ENCODE measurements at regions not wholly inside any gene's neighbourhood (a gene's known extent, or its start where the extent isn't known, plus 50 kb on each side); places are given as distances from the start of the nearest gene placed in this dataset.
"Not testable (repeated sequence)": the region's sequence is repeated elsewhere in the genome, so short reads cannot be mapped to it uniquely, and the experiment has no call there.

DNA sequence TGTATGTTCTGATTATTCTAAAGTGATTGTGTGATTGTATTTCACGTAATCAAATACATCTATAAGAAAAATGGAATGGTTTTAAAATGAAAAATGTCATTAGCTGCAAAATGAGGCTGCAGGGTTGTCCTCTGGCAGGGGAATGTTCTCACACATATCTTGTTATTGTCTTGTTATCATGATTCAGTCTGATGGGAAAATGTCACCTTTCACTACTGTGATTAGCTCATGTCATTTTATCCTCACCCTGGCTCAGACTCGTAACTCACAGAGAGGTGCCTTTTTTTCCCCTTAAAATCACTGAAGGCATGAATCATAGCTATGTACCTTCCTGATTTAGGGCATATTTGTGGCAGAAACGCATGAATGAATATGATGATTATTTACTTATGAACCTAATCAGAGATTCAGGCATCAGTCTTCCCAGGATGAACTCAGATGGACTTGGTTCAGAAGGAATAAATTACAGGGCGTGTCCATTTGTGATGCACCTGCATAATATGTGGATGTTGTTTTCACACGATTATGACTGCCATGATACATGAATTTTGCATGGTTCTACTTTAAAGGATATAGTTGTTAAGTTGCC, 1339.2 kb downstream of the AACS start:
- DNase-seq, result no peak

DNA sequence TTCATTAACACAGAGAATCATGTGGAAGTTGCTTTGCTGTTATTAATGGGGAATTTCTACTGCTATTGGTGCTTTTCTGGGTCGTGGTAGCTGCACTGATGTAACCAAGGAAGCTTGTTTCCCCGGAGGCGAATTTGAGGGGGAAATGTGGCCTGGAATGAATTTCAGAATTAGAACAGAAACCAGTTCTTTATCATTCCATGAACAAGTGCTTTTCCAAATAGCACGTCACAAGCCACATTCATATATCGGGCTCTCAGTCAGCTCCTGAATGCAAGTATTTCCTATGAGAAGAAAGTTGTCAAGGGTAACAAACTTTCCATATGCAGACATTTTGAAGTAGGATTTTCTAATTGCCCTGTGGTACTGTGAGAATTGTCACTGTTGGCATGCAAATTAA, 1353.2 kb downstream of the AACS start:
- no peak for DNase-seq

DNA sequence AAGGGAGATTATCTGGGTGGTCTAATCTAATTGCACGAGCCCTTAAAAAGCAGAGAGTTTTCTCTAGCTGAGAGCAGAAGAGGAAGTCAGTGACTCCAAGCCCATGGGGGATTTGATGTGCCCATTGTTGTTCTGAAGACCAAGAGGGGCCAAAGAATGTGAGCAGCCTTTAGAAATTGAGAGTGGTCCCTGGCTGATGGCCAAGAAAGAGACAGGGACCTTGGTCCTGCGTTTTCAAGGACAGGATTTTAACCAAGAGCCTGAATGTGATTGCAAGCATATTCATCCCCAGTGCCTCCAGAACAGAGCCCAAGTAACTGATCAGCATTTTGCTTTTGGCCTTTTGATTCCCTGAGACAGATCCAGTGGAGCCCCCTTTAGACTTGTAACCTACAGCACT, 1353.9 kb downstream of the AACS start:
- DNase-seq, result no peak

DNA sequence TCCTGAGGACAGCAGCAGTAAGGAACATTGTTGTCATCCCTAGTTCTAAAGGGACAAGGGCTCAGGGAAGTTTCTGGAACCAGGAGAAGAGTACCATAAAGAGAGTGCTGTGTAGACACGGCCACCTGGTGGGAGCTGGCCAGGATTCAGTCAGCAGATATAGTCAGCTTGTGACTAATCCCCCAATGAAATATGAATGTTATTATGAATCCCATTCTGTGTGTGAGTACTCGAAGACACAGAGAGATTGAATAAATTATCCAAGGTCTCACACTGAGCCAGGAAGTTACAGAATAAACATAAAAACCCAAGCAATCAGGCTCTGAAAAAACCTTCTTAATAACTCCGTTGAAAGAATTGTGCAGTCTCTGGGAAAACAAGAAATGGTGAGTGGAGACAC, 1359.5 kb downstream of the AACS start:
- no peak for DNase-seq

DNA sequence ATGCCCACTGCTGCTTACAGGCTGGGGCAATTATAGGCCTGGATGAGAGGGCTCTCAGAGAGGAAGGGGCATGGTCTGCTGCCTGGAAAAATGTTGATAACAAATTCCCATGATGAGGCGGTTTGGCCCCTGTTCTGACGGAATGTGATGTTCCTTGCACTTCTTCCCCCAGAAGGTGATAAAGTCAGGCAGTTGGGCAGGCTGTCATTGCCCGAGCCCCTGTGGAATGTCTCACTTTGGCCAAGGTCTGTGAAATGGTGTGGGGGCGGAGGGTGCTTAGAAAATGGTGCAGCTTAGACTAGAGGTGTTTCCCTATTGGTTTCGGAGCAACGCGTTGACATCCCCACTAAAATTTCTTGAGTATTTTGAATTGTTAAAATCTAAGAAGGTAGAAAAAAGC, 1360.0 kb downstream of the AACS start:
- no peak for DNase-seq

DNA sequence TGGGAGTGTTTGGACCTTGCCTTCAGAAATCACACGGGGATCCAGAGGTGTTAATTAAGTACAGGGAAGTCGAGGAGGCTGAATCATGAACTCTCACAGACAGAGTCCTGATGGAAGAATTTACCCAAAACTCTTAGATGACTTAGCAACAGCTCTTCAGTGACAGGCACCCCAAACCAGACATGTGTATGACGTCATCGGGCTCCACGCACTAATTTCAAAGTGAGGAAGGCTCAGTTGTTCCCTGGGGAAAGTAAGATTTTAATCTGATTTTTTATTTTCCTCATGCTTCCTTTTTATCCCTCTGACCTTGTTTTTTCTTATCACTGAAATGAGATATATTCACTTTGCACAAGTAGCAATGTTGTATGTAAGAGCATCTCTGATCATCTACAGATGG, 1363.5 kb downstream of the AACS start:
- no peak for DNase-seq

DNA sequence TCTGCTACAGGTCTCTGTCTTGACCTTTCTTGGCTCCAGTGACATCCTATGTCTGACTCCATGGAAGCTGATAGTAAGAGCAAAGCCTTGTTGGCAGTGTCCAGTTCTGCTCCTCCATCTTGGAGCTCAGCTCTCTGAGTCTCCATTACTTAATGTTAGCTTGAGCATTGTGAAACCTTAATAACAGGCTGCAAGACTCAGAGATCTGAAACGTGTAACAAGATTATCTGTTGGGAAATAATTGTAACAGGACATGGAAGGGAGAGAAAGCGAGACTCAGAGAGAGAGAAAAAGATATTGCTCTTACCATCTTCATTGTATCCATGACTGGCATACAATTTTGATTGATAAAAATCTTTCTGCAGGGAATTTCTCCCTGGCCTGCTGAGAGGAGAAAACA, 1365.7 kb downstream of the AACS start:
- no peak for DNase-seq

DNA sequence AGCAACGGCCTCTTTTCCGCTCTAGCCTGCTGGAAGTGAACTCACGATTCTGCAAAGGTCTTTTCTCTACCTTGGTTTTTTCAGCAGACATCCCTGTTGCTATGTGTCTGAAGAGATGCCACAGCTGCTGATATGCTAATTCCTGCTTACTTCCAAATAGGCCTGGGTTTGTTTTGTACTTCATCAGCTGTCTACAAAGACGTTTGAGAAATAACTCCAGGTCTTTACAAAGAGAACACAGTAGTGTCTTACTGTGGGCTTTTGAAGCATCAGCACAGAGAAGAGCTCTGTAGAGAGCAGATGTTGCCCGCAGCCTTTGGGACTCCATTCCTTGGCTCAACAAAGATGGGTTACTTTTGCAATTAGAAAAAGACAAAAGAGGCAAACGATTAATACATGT, 1366.5 kb downstream of the AACS start:
- no peak for DNase-seq

- no peak for DNase-seq
Measured at GRCh38 chr12:126432780-126433179, 1367.5 kb downstream of the AACS start.

- DNase-seq, result no peak
Measured at GRCh38 chr12:126434412-126434985, 1369.3 kb downstream of the AACS start.

- DNase-seq, result no peak
Measured at GRCh38 chr12:126436041-126436440, 1370.8 kb downstream of the AACS start.

DNA sequence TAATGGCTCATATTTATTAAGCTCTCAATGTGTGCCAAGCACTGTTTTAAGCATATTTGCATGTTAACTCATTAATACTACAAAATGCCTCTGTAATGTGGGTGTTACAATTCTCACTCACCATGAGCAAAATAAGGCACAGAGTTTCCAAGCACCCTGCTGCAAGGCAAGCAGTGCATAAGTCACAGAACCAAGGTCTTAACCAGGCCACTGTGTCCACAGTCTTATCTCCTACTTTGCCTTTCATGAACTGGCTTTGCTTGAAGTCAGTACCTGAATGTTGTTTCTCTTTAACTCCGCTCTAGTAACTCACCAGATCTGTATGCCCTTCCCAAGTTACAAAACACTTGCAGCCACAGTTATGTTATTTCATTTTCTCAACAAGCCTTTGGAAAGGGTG, 1372.7 kb downstream of the AACS start:
- DNase-seq, result no peak

GRCh38 chr12:126443977-126444376, 1378.7 kb downstream of the AACS start:
- no peak for DNase-seq

DNA sequence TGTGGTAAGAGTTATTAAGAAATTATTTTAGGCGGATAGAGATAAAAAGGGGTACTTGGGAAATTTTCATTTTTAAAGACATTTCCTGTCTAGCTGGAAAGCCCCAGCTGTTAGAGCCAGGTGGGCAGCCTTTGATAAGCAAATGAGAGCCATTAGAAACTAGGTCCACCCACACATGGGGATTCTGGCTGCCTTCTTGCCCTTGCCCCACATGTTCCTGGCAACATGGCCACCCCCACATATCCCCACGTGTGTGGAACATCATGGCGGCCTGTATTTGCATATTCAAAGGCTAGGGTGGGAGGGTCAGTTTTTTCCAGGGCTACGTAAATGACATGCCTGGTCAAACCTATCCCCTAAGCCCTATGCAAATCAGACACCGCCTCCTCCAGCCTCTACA, 1382.1 kb downstream of the AACS start:
- no peak for DNase-seq

DNA sequence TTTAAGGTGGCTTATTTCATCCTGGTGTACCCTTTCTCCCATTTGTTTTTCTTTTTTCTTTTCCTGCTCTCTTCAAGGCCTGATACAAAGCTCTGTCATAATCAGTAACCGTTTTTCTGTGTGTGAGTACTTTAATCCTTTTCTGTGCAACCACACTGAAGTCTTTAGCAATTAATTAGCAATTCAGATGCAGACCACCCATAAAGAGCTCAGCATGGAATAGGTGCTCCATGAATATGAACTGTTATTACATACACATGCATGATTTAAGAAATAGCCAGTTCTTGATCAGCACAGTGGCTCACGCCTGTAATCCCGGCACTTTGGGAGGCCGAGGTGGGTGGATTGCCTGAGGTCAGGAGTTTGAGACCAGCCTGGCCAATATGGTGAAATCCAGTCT, 1386.6 kb downstream of the AACS start:
- no peak for DNase-seq

GRCh38 chr12:126452686-126453085, 1387.5 kb downstream of the AACS start:
- not testable (repeated sequence) for DNase-seq

DNA sequence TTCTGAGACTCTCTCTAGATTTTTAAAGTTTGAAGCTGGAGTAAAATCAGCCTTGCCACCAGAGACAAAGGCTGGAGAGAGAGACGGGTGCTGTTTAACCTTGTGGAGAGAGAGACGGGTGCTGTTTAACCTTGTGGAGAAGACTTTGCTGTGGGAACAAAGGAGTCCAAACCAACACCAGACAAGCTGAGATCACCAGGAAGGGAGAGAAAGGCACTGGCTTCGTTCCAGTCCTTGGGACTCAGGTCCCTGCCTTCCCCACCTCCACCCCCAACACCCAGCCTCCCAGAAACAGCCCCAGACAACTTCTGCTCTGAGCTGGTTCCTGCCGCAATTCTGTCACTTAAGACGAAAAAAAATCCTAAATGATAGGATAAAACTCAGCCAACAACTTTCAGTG, 1389.3 kb downstream of the AACS start:
- no peak for DNase-seq

DNA sequence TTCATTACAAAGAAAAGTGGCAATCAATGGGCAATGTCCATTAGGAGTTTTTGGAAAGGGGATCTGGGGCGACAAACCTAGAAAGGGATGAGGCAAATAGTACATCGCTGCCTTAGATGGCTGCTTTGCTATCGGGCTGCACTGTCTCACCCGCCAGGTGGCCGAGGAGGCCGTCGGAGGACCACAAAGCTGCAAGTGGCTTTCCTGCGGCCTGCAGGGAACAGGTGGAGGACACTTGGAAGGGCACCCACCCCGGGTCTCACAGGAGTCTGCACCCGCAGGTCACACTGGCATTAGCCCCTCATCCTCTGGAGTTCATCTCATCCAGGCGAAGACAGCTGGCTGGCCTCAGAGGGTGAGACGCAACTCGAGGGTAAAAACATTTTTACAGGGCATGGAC, 1392.5 kb downstream of the AACS start:
- no peak for DNase-seq

GRCh38 chr12:126464153-126464552, 1398.9 kb downstream of the AACS start:
- DNase-seq, result no peak

DNA sequence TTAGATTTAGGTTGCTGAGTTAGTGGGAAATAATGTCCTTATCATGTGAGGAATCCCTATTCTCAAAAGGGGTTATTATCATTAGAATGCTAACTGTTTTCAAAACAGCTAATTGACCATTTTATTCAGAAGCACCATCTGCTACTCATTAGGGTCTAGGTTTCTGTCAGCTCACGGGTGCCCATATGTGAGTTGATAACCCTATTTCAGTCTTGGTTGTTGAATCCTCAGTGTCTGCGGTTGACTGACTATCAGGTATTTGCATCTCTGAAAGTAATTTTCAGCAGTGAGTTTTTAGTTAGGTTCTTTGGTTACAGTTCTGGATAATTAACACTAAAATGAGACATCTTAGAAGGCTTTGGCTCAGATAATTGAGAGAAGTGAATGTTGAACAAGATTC, 1404.0 kb downstream of the AACS start:
- no peak for DNase-seq

- DNase-seq, result no peak
Measured at GRCh38 chr12:126474703-126475102, 1409.5 kb downstream of the AACS start.

DNA sequence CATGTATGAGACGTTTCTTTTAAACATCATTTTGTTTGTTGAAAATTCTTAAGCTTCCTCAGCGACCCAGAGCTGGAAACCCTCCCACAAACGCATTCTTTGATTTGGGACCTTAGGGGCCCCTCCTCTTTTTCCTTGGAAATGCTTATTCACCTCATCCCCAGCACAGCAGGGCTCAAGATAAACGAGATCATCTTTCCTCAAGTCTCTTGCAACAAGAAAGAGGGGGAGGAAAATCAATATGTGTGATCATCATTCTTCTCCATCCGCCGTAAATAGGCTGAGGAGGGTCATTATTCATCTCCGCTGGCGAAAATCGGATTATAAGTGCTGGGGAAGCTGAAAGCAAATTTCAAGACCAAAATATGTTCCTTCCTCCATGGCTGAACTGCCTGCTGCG, 1415.2 kb downstream of the AACS start:
- no peak for DNase-seq

DNA sequence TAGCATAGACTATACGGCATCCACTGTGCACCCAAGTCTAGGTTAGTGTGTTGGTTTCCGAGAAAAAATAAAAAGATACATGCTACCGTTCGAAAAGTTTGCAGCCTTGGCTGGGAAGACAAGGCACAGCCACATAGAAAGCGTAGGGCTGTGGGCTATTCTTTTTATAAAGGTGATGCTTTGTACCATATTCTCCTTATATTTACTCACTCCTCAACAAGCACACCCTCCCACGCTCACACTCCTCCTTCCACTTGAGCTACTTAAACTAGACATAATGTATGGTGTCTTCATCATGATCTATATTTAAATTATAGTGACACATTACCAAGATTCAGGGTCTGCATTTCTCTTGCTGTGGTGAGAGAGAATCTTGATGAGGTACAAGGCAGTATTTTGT, 1416.5 kb downstream of the AACS start:
- DNase-seq, result no peak

GRCh38 chr12:126482238-126482889, 1417.1 kb downstream of the AACS start:
- no peak for DNase-seq

Data from NCI-H1048 (cell line).